ENCODE measurements at regions not wholly inside any gene's neighbourhood (a gene's known extent, or its start where the extent isn't known, plus 50 kb on each side); places are given as distances from the start of the nearest gene placed in this dataset.
"Not testable (repeated sequence)": the region's sequence is repeated elsewhere in the genome, so short reads cannot be mapped to it uniquely, and the experiment has no call there.

DNA sequence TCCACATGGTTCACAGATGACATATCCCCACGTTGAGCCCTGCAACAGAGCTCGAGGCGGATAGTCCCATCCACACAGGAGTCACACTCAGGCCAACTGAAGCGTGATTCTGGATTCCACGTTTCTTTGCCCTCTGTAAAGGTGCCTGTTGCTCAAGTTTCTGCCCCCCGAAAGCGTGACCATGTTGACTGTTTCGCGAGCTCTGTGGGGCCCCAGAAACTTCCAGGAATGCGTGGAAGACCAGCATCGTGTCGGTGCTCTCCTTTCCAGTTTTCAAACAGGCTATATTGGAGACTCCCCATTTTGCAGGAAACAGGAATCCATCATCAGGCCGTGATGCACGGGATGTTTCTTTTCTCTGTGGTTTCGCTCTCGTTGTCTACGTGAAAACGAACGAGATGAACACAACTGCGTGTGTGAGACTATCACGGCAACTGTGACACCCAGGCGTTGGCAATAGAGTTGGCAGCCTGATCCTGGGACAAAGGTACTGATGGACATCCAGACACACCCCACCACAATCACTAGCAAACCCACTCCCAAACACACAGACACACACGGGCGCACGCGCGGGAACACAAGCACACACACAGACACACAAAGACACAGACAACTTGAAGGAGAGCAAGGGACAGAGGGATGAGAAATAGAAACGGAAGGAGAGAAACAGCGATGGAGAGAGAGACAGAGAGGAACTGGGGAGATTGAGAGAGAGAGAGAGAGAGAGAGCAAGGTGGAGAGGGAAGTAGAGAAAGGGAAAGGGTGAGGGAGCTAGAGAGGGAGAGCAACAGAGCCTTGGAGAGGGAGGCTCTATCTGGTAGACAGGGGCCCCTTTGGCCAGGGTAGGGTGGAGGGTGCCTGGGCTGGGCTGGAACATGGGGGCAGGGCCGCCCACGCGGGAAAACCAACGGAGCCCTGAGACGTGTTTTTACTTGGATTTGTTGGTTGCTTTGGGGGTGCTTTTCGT is 1609.3 kb downstream of the SPATA31A7 start:
- H3K4me3 Mint-ChIP-seq = peak overlapping the region; percentile 79
- peak overlapping the region; percentile 73 for H3K27ac Mint-ChIP-seq
- H3K27me3 Mint-ChIP-seq = peaks cover 36% of the 10 kb centered on the region
- H3K36me3 Mint-ChIP-seq; H3K9me3 Mint-ChIP-seq; ATAC-seq (ENCODE audit: low read depth): not testable (repeated sequence)
- peaks cover 23% of the 10 kb centered on the region for H3K4me1 Mint-ChIP-seq
- POLR2A ChIA-PET = interaction anchor here (3.3 kb wide), 1 partner anchor 1018 kb away, joined by 37 read pairs; no protein-coding TSS in a partner anchor
- peak; percentile 70 for DNase-seq

DNA sequence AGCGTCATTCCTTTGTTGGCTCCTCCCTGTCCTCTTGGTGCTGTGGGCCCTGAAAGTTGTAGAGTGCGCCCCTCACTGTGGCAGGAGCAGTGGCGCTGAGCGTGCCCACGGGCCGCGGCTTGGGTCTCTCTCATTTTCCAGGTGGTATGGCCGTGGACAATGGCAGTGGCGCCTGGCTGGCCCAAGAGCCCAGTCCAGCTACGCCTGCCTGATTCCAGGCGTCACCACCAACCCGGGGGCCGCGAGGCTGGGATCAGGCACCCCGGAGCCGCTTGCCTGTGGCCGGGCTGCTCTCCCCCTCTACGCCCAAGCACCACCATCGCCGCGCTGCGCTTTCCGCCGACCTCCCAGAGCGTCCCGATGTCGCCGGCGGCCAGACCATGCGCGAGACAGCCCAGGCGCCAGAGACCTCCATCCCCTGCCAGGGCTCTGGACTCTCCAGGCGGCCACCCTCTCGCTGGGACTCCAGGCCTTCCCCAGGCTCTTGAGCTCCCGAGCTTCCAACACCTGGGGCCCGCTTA is 1610.1 kb downstream of the SPATA31A7 start:
- peaks cover 43% of the 10 kb centered on the region for H3K27me3 Mint-ChIP-seq
- POLR2A ChIA-PET = interaction anchor here (3.3 kb wide), 1 partner anchor 1017 kb away, joined by 37 read pairs; no protein-coding TSS in a partner anchor
- not testable (repeated sequence) for ATAC-seq (ENCODE audit: low read depth); H3K36me3 Mint-ChIP-seq; H3K9me3 Mint-ChIP-seq
- H3K4me1 Mint-ChIP-seq = peaks cover 23% of the 10 kb centered on the region
- DNase-seq = peak; percentile 75
- peak overlapping the region; percentile 79 for H3K4me3 Mint-ChIP-seq
- peak overlapping the region; percentile 73 for H3K27ac Mint-ChIP-seq

DNA sequence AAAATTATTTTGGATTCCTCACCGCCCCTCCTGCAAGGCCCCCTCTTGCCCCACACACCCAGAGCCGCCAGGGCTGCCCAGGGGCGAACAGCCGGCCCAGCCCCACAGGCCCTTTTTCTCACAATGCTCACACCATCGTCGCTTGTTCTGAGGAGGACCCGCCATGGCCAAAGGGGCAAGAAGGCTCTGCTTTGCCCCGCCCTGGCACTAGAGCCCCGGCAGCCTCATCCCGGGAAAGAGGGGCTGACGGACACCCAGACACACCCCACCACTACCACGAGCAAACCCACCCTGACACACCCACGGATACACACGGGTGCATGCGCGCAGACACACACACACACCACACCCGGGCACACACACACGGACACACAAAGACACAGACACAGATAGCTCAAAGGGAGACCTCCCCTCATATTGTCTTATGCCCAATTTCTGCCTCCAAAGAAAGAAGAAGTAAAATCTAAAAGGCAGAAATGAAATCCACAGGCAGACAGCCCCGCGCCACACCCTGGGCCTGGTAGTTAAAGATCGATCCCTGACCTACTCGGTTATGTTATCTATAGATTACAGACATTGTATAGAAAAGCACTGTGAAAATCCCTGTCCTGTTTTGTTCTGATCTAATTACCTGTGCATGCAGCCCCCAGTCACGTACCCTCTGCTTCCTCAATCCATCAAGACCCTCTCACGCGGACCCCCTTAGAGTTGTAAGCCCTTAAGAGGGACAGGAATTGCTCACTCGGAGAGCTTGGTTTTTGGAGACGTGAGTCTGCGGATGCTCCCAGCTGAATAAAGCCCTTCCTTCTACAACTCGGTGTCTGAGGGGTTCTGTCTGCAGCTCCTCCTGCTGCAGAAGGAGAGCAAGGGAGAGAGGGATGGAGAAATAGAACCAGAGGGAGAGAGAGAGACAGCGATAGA is 1610.9 kb downstream of the SPATA31A7 start:
- not testable (repeated sequence) for ATAC-seq (ENCODE audit: low read depth); H3K36me3 Mint-ChIP-seq; H3K9me3 Mint-ChIP-seq
- peaks cover 23% of the 10 kb centered on the region for H3K4me1 Mint-ChIP-seq
- POLR2A ChIA-PET = interaction anchor here (3.3 kb wide), 1 partner anchor 1016 kb away, joined by 37 read pairs; no protein-coding TSS in a partner anchor
- H3K27me3 Mint-ChIP-seq = peaks cover 47% of the 10 kb centered on the region
- peak overlapping the region; percentile 29 for H3K27ac Mint-ChIP-seq
- peak; percentile 61 for DNase-seq
- H3K4me3 Mint-ChIP-seq = peak overlapping the region; percentile 79

DNA sequence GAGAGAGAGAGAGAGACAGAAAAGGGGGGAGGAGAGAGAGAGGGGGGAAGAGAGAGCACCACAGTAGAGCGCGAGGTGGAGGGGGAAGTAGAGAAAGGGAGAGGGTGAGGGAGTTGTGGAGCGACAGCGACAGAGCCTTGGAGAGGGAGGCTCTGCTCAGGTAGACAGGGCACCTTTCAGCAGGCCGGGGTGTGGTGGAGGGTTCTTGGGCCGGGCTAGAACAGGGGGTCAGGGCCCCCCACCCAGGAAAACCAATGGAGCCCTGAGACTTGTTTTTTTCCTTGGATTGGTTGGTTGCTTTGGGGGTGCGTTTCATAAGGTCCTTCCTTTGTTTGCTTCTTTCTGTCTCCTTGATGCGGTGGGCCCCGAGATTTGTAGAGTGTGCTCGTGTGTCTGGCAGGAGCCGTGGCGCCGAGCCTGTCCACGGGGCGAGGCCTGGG is 1611.6 kb downstream of the SPATA31A7 start:
- peaks cover 23% of the 10 kb centered on the region for H3K4me1 Mint-ChIP-seq
- not testable (repeated sequence) for DNase-seq; H3K36me3 Mint-ChIP-seq; H3K9me3 Mint-ChIP-seq; ATAC-seq (ENCODE audit: low read depth)
- peaks cover 47% of the 10 kb centered on the region for H3K27me3 Mint-ChIP-seq
- peak overlapping the region; percentile 29 for H3K27ac Mint-ChIP-seq
- POLR2A ChIA-PET = interaction anchor here (3.3 kb wide), 1 partner anchor 1016 kb away, joined by 37 read pairs; no protein-coding TSS in a partner anchor
- peak overlapping the region; percentile 79 for H3K4me3 Mint-ChIP-seq

DNA sequence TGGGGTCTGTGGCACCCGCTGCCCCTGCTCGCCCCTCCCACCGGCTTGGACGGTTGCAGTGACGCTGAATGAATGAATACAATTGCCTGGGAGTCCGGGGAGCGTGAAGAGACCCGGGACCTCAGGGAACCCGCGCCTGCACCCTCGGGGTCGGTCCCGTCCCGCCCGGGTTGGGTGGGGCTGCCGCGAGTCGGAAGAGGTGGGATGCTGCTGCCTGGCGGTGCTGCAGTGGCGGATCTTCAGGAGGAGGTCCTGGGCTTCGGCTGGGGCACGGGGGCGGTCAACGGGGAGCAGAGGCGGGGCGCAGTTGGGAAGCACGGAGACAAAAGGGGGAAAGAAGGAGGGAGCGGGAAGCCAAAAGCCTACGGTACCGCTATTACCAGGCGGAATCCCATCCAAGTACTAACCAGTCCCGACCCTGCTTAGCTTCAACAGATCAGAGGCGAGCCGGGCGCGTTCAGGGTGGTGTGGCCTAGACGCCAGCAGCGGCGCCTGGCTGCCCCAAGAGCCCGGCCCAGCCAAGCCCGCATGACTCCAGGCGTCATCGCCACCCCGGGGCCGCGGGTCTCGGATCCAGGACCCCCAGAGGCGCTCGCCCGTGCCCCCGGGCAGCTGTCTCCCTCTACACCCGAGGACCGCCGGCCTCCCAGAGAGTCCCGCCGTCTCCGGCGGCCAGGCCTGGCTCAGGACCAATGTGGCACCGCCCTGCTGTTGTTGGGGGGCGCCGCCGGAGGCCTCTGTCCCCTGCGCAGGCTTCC is 1612.3 kb downstream of the SPATA31A7 start:
- Mint-ChIP-seq H3K4me1 (peaks cover 23% of the 10 kb centered on the region), H3K4me3 (peak overlapping the region; percentile 79), H3K27ac (peak overlapping the region; percentile 29), H3K27me3 (peaks cover 47% of the 10 kb centered on the region)
- POLR2A ChIA-PET = interaction anchor here (1.1 to 1.9 kb wide), 2 partner anchors 36 to 1015 kb away, joined by 3 to 8 read pairs; no protein-coding TSS in a partner anchor
- DNase-seq = peak; percentile 94
- not testable (repeated sequence) for H3K36me3 Mint-ChIP-seq, H3K9me3 Mint-ChIP-seq
- ATAC-seq (ENCODE audit: low read depth) = peak; percentile 100

DNA sequence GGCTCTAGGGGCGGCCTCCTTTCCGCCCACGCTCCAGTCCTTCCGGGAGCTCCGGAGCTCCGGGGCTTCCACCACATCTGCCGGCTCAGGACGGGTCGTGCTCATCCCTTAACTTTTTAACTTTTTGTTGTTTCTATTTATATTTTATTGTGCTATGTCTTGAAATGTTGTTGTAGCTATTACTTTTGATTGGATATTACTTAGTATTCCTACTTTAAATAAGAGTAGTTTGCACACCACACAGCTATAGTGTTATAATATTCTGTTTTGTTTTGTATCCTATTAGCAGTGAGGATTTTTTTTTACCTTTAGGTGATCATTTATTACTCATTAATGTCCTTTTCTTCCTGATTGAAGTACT is 1612.9 kb downstream of the SPATA31A7 start:
- Mint-ChIP-seq H3K4me1 (peaks cover 23% of the 10 kb centered on the region), H3K27me3 (peaks cover 49% of the 10 kb centered on the region), H3K4me3 (peak overlapping the region; percentile 79), H3K27ac (peak overlapping the region; percentile 29)
- DNase-seq; H3K36me3 Mint-ChIP-seq; ATAC-seq (ENCODE audit: low read depth); H3K9me3 Mint-ChIP-seq: not testable (repeated sequence)
- POLR2A ChIA-PET = interaction anchor here (1.1 to 1.9 kb wide), 2 partner anchors 36 to 1015 kb away, joined by 3 to 8 read pairs; no protein-coding TSS in a partner anchor

DNA sequence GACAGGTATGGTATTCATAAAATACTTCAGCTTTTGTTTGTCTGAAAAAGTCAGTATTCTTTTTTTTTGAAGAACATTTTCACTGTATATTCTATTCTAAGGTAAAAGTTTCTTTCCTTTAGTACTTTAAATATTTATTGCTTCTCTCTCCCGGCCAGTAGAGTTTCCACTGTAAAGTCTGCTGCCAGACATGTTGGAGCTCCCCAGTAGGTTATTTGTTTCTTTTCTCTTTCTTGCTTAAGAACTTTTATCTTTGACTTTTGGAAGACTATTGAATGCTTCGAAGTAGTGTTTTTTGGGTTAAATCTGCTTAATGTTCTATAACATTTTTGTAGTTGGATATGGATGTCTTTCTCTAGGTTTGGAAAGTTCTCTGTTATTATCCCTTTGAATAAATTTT is 1613.3 kb downstream of the SPATA31A7 start:
- H3K9me3 Mint-ChIP-seq; DNase-seq; ATAC-seq (ENCODE audit: low read depth); H3K27ac Mint-ChIP-seq: not testable (repeated sequence)
- Mint-ChIP-seq H3K36me3 (peaks cover 12% of the 10 kb centered on the region), H3K4me1 (peaks cover 23% of the 10 kb centered on the region), H3K27me3 (peaks cover 50% of the 10 kb centered on the region), H3K4me3 (peak overlapping the region; percentile 79)
- POLR2A ChIA-PET = interaction anchor here (1.1 to 1.9 kb wide), 2 partner anchors 35 to 1014 kb away, joined by 3 to 8 read pairs; no protein-coding TSS in a partner anchor

DNA sequence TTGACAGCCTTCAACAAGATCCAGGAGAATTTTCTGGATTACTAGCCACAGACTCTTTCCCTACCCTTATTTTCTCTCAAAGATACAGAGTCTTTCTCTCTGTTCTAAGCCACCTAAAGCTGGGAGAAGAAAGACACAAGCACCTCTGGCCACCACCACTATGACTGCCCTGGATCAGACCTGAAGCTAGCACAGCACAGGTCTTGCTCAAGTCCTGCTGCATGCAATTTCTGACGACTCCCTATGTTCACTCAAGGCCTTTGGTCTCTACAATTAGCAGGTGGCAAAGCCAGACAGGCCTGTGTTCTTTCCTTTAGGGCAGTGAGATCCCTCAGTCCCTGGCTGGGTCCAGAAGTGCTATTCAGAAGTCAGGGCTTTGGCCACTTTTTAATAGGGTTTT is 1614.5 kb downstream of the SPATA31A7 start:
- H3K4me3 Mint-ChIP-seq; POLR2A ChIA-PET; ATAC-seq (ENCODE audit: low read depth); DNase-seq; H3K27ac Mint-ChIP-seq; H3K9me3 Mint-ChIP-seq: not testable (repeated sequence)
- peaks cover 18% of the 10 kb centered on the region for H3K4me1 Mint-ChIP-seq
- peaks cover 12% of the 10 kb centered on the region for H3K36me3 Mint-ChIP-seq
- H3K27me3 Mint-ChIP-seq = peaks cover 46% of the 10 kb centered on the region

DNA sequence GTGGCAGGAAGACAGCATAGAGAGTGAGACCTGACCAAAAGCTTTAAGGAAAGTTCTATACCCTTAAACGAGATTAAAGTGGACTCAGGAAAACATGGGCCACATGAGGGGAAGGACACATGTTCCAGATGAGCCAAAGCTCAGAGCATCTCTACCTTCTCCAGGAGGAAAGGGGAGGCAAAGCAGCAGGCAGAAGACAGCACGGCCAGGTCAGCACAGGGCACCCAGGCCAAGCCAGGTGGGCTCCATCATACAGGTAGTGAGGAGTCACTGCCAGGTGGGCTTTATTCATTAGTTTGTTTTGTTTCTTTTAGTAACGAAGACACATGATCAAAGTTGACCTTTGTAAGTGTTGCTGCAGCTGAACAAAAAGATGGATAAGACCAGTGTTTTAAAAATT is 1617.6 kb downstream of the SPATA31A7 start:
- POLR2A ChIA-PET; ATAC-seq (ENCODE audit: low read depth); H3K9me3 Mint-ChIP-seq; H3K36me3 Mint-ChIP-seq; H3K4me3 Mint-ChIP-seq; H3K27ac Mint-ChIP-seq; H3K4me1 Mint-ChIP-seq; DNase-seq: not testable (repeated sequence)
- peaks cover 28% of the 10 kb centered on the region for H3K27me3 Mint-ChIP-seq

DNA sequence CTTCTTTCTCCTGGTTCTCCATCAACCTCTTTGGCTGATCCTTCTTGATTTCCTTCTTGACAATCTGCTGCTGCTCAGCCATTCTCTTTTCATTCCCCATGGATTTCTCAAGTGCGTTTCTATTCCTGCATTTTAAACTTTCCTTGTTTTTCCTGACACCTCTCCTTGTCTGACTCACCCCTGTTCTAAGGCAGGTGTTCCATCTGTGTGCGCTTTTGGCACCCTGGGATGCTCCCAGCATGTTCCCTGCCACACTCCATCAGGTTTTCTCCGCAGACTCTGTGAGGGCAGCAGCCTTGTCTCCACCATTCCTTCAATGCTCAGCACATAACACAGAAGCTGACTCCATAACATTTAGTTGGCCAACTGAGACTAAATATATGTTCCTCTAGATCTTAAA is 1618.2 kb downstream of the SPATA31A7 start:
- ATAC-seq (ENCODE audit: low read depth); H3K36me3 Mint-ChIP-seq; H3K27ac Mint-ChIP-seq; H3K4me3 Mint-ChIP-seq; H3K4me1 Mint-ChIP-seq; POLR2A ChIA-PET; H3K9me3 Mint-ChIP-seq; DNase-seq: not testable (repeated sequence)
- peaks cover 26% of the 10 kb centered on the region for H3K27me3 Mint-ChIP-seq

DNA sequence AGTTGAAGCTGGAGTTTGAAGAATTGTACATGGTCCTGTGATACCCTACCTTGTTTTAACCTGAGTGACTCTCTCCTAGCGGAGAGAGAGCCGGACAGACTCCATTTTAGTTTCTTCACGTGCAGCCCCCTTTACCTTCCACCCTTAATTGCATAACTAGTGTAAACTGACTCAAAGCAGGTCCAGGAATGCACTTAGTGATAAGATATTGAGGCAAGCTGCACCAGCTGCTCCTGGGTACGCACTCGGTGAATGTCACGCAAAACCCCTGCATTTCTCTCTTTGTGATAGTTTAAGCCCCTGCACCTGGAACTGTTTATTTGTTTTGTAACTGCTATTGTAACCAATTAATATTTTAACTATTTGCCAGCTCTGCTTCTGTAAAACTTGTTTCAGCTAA is 1620.5 kb downstream of the SPATA31A7 start:
- H3K9me3 Mint-ChIP-seq; DNase-seq; ATAC-seq (ENCODE audit: low read depth); H3K4me3 Mint-ChIP-seq; H3K36me3 Mint-ChIP-seq; H3K4me1 Mint-ChIP-seq; H3K27ac Mint-ChIP-seq; POLR2A ChIA-PET: not testable (repeated sequence)
- peaks cover 17% of the 10 kb centered on the region for H3K27me3 Mint-ChIP-seq

DNA sequence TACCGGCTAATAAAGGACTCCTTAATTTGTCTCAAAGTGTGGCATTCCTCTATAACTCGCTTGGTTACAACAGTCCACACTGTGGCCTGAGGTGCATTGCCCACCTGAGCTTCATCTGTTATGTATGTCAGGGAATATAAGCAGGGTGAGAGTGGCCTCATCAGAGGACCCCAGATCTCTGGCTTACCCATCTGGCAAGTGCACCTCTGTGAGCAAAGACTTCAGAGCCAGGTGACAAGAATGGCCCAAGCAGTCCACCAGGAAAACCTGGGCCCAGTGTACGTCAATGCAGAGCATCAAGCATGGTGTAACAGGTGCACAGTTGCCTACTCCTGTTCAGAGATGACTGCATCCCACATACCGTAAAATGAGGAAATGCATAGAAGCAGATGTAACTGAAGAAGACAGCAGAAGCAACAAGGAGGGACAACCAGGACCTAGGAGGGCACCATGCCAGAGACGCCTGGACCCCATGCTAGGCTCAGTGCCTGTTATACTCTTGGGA is 1621.0 kb downstream of the SPATA31A7 start:
- H3K4me1 Mint-ChIP-seq; H3K9me3 Mint-ChIP-seq; H3K36me3 Mint-ChIP-seq; H3K27ac Mint-ChIP-seq; DNase-seq; ATAC-seq (ENCODE audit: low read depth); H3K4me3 Mint-ChIP-seq; POLR2A ChIA-PET: not testable (repeated sequence)
- peaks cover 15% of the 10 kb centered on the region for H3K27me3 Mint-ChIP-seq

Measured in activated naive CD8-positive, alpha-beta T cell treated with anti-CD3 and anti-CD28 coated beads, Interleukin-2, amount 10 ng/mL, durations not matched to agents 7 days and 5 days (primary cell).